ENCODE measurements at regions not wholly inside any gene's neighbourhood (a gene's known extent, or its start where the extent isn't known, plus 50 kb on each side); places are given as distances from the start of the nearest gene placed in this dataset.

GRCh38 chr1:73310797-73311381 is 887.1 kb downstream of the LRRIQ3 start:
- TF ChIP-seq CTCF (IDR thresholded peaks at IDR 0.05; ENCODE audit: insufficient read depth, low read length, poor library complexity, severe bottlenecking) (no peak), EZH2phosphoT487 (conservative IDR thresholded peaks at IDR 0.05; ENCODE audit: low read length) (no peak)
